GM18508 (cell line): ENCODE measurements at regions not wholly inside any gene's neighbourhood (a gene's known extent, or its start where the extent isn't known, plus 50 kb on each side); places are given as distances from the start of the nearest gene placed in this dataset.

Experiments used
- ATAC-seq: cut with Tn5 transposase; IDR thresholded peaks from one replicate; pipeline ENCODE4 v1.9.1; 2021; ENCODE audit warnings: moderate number of reproducible peaks; ENCODE audit not compliant: insufficient read depth, unreplicated experiment

DNA sequence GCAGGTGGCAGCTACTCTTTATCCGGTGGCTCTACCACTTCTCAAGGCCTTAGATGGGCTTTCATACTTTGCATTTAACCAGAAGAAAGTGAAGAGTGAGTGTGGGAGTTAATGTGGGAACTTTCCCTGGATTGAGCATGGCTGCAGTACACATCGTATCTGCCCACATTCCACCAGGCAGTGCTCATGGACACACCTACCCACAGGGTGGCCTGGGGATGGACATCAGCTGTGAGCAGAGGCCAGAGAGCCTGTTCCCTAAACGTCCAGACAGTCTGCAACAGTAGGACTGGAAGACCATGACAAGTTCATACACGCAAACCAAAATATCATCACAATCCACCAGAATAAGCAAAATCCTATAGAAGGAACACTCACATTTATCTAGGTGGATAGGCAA is 213.8 kb downstream of the IRX1 start:
- ATAC-seq, result no peak

DNA sequence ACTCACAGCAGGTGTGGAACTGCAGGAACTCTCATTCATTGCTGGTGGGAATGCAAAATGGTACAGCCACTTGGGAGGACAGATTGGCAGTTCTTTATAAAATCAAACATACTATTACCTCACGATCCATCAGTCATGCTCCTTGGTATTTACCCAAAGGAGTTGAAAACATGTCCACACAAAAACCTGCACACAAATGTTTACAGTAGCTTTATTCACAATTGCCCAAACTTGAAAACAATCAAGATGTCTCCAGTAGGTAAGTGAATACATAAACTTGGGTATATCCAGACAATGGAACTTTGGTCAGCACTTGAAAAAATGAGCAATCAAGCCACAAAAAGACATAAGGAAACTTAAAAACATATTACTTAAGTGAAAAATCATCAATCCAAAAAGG is 215.5 kb downstream of the IRX1 start:
- no peak for ATAC-seq

DNA sequence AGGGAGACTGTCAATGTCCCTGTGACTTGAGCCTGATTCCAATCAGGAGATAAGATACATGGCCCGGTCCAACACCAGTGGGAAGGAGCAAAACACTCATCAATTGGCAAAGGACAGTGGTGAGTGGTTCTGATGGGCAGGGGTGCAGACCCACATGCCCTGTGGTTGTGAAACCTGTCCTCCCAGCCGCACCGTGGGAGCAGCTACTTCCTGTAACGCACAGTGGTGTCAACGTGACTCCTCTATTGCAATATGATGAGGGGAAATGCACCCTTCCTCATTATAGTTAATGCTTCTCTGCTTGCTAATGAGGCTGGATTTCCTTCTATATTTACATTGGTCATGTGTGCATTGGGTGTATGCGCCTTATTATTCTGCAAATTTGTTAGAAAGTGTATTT is 223.0 kb downstream of the IRX1 start:
- no peak for ATAC-seq

DNA sequence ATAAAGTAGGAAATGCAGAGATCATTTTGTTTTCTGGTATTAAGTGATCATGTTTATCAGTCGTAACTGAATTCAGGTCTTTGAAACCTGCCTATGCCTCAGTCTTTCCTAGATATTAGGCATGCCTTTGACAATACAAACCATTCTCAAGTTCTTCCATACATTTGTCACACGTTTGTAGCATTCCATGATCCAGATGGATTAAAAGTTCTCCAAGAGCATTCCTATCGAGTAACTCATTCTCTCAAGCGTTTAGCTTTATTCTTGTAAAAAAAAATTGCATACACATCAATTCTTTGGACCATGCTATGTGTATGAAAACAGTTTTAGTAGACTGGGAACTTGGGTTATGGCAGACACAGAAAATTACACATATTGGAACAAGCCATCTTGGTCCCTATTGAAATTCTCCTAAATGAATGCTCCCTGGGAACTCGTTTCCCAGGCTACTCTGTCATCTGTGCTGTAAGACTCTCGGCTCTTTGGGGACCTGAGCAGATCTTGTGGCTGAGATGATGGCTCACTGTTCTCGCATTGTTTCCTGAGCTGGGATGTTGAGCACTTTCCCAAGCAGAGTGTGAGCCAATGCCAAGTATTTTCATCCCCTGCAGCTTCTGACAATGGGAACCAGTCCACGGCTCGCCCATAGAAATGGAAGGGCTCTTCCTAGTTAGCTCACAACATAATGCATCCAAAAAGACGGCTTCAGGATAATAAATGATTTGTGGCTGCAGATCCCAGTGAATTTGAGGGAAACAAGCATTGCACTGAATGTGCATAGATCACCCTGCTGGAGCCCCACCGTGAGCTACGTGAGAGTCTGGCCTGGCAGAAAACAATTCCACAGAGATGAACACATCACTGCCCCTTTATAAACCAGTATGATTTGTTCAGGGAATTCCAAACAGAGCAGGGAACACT is 230.2 kb downstream of the IRX1 start:
- no peak for ATAC-seq

DNA sequence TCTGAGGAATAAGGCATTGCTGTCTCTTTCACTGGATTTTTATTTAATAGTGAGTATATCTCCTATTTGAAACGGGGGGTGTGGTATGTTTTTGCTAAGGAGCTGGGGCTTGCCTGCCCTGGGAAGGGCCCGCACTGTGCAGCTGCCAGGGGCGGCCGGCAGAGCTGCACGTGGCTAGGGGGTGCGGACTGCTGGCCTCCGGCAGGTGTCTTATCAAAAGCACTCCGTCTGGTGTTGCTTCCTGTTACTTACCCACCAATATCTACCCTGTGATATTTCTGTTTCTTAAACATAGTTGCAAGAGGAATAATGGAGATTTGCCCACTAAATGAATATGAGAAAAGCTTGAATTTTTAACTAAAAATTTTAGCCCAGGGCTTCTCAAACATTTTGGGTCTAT is 232.0 kb downstream of the IRX1 start:
- ATAC-seq, result no peak

DNA sequence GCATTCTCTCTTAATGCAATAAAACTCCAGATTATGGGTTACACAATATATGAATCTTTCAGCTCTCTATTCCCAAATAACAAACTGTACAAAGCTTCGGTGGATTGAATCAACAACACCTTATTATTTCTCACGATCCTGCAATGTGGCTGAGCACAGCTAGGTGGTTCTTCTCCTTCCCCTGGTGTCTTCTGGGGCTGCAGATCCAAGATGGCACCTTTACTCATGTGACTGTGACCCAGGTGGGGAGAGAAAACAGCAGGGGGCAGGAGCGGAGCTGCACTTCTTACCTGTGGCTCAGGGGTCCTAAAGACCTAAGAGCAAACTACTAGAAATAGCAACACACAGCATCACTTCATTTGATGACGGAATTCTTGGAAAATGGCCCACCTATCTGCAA is 233.1 kb downstream of the IRX1 start:
- ATAC-seq, result no peak

DNA sequence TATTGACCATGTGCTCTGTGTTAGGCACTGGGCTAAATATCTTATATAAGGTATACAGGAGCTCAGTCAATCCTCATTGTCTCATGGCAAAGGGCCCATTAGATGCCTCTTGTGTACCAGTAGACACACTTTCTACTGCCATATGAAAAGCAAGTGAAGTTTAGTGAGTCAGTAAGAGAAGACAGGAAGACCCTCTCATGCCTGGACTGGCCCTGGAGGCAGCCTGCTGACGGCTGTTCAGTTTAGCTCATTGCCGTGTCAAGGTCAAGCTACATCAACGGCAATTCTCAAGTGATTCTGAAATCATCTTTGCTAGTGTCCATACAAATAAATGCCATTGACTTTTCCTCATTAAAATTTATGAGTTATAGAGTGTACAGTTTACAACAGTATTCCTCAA is 237.9 kb downstream of the IRX1 start:
- no peak for ATAC-seq

DNA sequence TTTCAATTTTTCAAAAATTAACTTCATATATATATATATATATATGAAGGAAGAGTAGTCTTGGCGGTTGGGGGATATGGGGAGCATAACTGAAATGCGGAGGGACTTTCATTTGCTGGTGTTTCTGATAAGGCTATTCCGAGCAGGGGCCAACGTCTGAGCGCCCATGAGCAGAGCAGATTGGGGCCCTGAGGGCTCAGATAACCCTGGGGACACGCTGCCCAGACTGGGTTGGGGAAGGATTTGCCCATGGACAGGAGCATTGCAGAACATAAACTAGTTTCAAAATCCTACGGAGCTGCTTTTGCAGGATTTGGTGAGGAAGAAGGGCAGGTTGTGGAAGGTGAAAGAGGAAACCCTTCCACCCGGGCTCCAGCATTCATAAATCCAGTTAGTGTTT is 240.2 kb downstream of the IRX1 start:
- ATAC-seq, result no peak

DNA sequence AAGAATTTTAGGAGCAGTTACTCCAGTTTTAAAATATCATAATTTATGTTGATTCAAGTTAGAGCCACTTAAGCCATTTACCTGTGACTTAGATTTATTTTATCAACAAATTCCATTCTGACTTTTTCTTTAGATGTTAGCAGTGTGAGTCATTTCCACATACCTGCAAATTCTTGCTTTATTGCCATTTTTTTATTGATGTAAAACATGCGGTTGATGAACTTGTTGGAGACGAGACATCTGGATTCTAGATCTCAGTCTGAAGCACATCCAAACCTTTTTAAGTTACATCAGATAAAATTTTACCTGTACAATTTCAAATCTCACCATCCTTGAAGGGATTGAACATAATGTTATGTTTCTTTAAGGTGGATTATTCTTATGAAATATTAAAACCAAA is 240.9 kb downstream of the IRX1 start:
- ATAC-seq, result no peak

DNA sequence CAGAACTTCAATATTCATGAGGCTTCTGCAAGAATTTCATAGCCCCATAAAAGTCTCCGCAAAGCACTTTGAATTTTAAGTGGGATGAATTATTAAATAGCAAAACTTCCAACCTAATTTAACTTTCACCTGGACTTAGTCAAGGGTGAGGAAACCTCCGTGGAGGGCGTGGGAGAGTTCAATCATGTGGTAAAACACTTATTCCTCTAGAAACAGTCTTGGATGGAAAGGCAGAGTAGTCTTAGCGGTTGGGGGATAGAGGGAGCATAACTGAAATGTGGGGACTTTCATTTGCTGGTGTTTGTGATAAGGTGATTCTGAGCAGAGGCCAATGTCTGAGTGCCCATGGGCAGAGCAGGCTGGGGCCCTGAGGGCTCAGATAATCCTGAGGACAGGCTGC is 241.9 kb downstream of the IRX1 start:
- ATAC-seq, result no peak

DNA sequence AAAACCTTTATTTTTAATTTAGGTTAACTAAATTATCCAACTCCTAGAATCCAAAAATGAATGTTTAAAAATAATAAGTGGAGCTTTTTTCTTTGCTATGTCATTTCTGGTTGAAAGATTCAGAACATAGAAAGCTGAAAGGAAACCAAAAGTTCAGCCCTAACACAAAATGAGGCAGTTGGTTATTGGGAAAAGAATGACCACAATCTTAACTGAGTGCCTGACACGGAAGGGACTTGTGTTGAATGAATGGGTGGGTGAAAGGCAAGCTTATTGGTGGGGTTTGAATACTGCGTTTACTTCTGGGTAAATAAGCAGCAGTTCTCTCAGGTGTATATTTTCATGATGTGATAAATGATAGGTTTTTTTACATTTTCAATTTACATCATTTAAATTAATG is 243.5 kb downstream of the IRX1 start:
- no peak for ATAC-seq

DNA sequence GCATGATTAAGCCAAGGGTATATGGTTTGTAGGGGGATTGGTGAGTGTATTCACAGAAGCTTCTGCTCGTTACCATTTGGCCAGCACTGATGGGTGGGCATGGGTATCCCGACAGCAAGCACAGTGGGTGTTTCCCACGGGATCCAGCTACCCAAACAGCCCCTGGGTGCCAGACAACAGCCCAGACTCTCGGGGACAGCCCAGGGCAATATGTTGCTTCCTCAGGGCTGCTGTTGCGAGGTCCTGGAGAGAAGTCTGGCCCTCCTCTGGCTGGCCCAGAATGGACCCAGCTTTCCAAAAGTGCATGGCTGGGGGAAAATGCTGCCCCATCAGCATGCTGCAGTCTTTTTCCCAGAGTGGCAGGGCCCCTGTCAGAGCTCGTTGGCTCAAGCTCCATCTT is 247.0 kb downstream of the IRX1 start:
- ATAC-seq, result no peak

DNA sequence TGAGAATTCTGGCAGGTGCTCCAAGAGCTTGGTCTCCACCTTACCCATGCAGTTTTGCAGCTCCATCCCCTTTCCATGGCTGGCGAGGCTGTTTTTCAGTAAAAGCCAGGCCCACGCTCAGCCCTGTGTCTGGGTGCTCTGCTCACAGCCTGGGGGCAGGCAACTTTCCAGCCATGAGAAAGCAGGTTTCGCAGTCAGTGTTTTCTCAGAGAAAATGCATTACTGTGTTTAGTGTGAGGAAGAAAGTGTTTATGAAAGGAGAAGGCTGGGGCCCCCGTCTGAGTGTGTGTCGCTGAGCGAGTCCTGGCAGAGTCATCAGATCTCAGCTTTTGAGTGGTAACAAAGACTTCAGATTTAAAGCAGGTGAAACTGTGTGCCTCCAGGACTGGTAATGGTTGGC is 248.1 kb downstream of the IRX1 start:
- ATAC-seq, result no peak

DNA sequence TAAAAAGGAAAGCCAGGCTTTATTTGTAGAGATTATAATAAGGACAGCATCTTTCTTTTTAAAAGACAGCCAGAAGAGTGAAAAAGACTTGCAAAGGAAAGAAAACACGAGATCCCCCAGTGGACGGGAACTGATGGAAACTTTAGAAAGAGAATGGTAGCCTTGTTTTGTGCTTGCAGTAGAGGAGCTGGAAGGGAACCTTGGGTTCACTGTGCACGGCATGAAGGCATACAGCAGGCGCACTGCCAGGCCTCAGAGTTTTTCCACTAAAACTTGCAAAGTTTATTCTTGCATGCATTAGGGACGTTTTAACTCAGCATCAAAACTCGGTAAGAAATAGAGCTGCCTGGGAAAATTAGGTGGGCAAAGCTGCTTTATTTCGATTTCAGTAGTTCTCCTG is 248.6 kb downstream of the IRX1 start:
- no peak for ATAC-seq

DNA sequence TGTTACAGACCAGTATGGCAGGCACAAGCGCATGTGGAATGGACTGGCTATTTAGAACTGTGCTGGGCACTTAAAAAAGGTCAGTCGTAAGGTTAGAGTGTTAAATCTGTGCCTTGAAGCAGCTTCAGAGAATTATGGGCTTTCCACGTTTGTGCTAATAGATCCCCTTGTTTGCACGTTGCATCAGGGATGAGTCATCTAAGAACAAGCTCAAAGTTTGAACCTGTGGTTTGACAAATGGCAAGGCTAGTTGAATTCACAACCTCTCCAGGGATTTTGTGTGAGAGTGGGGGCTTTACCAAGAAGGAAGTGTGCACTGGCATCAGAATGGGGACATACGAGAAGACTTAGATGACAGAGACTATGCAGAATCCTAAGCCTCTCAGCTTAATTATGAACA is 249.6 kb downstream of the IRX1 start:
- ATAC-seq, result no peak

DNA sequence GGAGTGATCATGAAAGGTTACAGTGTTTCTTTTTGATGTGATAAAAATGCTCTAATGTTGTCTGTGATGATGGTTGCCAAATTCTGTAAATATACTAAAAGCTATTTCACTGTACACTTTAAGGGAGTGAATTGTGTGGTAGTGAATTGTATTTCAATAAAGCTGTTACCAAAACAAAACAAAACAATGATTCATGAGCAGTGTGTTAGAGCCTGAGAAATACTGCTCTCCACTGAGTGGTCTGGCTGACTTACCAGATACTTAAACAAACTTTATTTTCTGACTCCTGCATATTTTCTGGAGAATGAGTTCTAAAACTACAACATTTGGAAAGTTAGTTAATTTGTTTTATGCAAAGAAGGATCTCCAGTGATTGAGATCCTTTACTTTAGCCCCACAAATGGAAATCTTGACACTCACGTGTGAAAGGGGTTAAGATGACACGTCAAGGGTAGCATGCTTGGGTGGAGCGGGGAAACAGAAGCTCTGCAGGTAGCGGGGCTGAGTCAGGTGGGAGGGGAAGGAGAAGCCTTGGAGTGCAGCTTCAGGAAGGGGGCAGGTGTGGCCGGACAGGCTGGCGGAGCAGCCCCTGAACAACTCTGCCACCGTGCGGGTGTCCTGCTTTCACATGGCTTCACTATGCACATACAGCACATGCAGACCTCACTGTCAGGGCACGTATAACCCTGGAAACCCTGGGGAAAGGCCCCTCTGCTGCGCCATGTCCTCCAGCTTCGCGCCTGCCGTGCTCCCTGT is 256.7 kb downstream of the IRX1 start:
- ATAC-seq, result no peak

DNA sequence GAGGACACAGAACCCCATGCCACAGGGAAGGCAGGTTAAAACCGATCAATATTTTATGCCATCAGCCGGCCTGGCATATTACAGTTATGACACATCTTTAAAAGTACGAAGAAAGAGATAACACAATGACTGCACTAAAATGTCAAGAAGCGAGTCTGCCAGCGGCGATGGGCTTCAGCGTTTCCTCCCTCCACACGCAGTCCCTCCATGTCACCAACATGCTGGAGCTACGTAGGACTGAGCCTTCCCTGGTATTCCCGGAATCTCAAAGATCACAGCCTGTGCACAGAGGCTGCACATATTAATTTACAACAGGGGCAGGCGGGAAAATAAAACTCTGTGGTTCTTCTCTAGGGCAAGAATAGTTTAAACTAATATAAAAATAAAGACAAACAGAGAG is 257.7 kb downstream of the IRX1 start:
- no peak for ATAC-seq

DNA sequence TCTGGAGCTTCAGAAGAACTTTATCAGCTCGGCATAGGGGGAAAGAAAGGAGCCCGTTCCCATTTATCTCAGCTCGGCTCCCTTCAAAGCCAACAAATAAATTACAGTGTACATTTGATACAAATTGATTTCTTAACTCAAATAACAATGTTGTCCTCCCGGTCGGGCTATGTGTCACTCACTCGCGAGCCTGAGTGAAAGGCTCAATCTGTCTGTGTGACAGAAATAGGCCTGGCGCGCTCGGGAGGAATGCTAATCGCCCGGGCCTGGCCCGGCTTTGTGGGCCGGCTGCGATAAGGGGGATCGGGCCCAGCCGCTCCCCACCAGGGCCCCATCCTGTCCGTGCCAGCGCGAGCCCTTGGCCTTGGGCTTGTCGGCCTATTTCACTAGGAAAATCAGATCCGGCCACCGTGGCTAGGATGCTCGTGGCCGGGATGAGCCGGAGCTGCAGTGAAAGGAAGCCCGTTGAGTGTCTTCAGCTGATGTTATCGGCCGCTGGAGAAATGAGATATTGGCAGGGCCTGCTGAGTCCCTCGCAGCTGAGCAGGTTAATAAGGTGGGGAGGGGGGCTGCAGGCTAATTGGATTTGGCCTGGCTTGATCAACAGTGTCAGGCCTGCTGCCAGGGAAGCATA is 258.7 kb downstream of the IRX1 start:
- ATAC-seq, result no peak

DNA sequence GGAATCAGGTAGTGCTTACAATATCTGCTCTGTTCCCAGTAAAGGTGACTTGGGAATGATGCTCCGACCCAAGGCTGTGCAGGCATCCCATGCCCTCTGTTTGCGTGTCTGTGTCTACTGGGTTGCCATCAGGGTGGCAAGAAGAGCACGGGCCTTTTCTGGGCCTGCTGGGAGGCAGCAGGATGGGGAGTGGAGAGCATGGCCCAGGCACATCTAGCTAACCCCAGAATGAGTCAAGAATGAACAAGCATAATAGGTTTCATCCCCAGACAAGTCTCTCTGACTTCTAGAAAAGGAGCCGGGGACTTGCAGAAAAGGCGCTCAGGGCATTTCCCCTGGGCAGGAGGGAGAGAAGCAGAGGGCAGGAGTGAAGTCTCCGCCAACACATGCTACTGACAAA is 260.4 kb downstream of the IRX1 start:
- no peak for ATAC-seq

DNA sequence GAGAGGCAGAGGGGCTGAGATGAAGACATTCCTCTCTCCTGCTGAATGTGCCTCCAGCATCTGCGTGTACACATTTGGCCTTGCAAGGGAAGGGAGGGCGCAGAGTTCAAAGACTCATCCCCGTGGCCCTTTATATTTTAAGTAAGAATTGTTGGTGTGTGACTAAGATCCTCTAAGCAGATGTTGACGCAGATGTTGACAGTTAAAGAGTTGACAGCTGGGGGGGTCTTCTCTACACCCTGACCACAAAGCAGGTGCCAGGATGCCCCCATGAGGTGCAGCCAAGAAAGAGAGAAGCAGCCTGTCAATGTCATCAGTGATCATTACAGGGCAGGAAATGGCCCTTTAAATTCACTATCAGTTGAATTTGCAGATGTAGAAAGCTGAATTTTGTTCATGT is 262.9 kb downstream of the IRX1 start:
- ATAC-seq, result no peak

DNA sequence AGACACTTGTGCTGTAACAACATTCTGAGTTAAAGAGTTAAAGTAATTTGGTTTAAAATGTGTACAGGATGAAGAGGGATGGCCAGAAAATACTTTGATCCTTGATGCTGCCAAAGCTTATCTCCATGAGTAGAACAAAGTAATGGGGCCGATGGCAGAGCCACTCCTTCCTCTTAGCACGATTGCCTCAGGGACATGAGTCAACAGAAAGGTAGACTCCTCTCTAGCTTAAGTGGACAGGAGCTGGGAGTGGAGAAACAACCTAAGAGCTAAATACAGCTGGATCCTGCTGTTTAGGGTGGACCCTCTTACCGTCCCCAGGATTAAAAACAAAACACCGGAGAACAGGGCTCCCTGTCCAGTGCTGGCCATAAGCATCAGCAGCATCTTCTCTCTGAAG is 267.3 kb downstream of the IRX1 start:
- no peak for ATAC-seq
